NCI-H2107 treated with DMSO at 0.1 percent for 48 hours (cell line): ENCODE measurements at regions not wholly inside any gene's neighbourhood (a gene's known extent, or its start where the extent isn't known, plus 50 kb on each side); places are given as distances from the start of the nearest gene placed in this dataset.

Source experiments
- DNase-seq: peaks from one replicate; lab custom pipeline; 2025; ENCODE audit not compliant: unreplicated experiment; lab: John Stamatoyannopoulos, UW

DNA sequence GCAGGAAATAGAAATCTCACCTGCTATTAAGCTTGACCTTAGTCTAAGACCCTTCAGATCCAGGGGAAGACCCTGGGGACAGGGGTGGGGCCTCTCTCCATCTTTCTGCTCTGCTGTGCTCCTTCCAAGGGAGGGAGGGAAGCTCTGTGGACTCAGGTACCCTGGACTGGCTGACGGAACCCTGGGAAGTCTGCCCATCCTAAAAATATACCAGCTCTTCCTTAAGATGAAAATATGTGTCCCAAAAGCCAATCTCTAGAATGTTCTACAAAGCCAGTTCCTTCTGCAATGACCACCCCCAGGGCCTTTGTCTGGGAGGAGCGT lies 73.7 kb downstream of the RTL6 start:
- no peak for DNase-seq

DNA sequence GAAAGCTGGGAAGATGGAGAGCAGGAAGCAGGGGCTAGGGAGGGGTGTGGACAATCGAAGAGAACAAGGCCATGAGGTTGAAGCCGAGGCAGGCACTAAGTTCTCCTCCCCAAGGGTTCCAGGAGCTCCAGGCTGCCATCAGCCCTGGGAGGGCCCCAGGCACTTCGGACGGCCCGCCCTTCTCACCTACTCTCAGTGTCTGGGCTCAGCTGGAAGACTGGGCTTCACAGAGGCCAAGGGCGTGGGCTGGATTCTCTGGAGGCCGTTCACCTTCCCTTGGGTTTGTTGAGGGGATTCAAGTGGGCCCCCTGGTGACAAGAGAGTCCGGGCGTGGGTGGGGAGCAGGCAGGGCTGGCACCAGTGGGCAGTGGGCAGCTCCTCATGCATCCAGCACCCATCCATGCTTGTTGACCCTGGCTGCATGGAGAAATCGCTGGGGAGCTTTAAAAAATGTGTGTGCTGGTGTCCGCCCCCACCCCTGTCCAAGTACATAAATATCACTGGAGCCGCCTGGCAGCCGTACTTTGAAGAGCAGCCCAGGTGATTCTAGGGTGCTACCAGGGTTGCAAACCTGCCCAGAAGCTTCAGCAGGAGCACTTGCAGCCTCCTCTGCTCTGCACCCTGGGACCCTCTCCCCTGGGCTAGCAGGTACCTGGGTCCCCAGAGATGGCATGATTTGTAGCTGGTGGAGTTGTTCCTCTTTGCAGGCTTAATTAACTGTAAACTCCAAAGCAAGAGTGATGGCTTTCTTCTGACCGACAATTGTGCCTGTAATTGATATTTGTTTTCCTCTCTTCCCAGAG lies 74.3 kb downstream of the RTL6 start:
- DNase-seq = no peak

DNA sequence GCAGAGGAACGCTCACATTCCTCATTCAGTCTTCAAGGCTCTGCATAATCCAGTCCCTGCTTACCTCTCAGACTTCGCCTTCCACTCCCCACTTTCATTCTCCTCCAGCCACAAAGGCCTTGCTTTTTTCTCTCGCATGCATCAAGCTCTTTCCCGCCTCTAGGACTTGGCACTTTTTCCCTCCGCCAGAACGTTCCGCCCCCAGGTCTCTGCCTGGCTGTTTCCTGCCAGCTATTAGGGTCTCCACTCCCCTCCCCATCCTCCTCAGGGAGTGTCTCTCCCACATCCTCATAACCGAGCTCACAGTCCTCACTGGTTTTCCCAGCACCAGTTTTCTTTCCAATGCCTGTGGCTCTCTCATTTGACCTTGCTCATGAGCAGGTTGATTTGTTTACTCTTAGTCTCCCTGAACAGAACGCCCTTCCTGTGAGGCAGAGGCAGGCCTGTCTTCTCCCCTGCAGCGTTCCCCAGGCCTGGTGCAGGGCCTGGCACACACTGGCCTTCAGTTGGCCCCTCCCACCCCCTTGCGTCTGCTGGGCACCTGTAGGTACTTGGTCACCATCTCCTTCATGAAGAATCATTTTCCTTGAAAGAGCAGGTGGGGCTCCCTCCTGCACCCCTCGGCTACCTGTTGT lies 75.2 kb downstream of the RTL6 start:
- DNase-seq = no peak

DNA sequence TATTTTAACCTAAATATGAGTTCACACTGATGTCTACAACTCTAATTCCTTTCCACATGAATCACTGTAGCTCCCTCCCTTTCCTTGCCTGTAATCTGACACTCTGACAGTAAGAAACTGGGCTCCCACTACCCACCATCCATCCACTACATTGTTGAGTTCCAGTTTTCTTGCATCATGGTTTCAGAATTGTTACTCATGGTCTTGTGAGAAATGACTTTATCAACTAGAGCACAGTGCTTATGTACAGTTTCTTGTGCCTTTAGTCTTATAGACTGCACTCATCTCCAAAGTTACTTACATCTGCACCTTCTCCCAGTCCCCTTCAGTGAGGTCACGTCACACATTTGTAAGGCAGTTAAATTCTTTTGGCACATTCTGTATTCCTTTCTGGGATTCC lies 78.6 kb downstream of the RTL6 start:
- DNase-seq = no peak

DNA sequence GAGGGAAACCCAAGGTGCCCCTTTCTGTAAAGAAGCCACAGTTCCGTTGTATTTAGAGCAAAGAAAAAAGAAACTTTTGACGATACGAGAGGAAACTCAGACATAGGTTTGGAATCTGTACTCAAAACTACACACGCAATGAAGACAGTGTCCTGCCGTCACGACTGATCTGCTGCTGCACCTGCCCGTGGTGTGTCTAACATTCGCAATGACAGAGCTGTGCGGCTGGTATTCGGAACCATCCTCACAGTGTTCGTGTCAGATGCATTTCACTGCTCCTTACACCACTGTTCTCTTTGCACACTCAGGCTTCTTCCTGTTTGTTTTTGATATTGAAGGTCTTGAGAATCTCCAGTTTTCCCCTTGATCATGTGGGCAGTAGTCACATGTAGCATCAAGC lies 84.8 kb downstream of the RTL6 start:
- no peak for DNase-seq

DNA sequence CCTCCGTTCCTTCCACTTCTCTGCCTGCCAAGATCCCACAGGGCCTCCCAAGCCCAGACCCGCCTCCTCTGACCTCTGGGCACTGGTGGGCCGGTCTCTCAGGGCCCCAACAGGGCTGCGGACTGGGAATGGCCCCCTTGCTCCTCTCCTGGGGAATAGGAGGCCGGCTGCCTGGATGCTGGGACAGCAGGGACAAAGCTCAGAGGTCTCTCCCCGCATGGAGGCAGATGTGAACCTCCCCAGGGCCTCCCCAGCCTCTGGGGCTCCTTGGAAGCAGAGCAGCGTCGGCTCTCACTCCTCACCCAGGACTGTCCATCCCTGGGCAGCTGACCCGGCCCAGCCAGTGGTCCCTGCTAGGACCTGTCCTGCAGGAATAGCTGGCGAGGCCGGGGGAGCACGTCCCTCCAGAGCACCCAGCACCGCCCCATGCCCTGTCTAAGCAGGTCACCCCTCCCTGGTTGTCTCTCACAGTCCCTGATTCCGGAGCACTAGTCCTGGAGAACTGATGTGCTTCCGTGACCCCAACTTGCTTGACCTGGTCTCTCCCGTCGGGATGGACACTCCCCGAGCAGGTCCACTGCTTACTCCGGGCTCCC lies 85.8 kb downstream of the RTL6 start:
- no peak for DNase-seq

DNA sequence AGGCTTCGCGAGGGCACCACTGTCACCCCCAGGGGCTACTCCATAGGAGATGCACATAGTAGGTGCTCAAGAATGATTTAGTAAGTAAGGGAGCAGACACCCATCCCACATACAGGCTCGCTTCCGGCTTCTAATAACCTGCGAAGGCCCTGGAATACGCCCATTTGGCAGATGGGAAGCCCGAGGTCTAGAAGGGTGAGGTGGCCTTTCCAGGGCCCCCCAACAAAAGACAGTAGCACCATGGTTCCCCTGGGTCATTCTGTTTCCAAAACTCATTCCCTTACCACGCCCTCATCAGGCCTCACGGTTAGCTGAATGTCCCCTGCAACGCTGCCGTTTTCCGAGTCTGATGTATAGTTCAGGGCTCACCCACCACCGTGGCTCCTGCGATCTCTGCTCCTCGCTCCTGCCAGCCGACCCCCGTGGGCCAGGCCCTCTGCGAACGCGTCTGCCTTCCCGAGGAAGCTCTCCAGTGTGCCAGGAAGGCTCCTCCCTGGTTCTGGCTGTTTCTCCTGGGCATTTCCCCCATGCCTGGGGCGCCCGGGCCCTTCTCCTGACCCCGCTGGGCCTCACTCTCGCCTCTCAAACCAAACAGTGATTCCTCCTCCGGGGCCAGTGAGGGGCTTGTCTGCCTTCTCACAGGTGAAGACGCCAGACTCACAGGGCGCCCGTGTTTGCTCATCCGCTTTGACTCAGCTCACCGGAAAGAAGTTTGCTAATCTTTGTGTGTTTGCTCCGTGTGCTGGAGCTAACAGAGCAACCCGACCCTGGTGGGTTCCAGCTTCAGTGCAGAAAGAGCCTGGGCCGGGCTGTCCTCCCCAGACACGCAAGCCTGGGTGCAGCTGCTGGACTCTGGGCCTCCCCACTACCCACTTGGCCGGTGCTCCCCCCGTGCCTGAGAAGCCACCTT lies 86.6 kb downstream of the RTL6 start:
- no peak for DNase-seq

DNA sequence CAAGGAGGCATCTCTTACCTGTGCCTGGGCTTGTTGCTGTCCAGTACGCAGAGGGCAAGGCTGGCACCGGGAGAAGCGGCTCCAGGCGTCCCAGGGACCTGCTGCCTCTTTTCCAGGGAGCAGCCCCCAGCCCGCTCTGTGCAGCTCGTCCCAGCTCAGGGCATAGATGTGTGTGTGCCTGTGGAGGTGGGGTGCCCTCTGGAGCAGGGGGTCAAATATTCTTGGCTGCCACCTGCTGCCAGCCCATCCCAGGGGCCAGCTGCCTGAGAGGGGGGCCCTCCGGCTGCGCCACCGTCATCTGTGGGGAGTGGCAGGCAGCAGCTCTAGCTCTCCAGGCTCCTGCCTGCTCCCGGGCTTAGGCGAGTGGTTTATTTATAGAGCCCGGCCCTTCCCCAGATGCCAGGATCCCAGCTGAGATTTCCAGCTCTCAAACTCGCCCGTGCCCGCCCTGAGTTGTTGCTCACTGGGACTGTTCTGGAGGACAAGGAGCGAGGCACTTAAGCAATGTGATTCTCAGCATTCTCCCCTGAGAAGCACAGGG lies 87.5 kb downstream of the RTL6 start:
- DNase-seq = peak; percentile 25

DNA sequence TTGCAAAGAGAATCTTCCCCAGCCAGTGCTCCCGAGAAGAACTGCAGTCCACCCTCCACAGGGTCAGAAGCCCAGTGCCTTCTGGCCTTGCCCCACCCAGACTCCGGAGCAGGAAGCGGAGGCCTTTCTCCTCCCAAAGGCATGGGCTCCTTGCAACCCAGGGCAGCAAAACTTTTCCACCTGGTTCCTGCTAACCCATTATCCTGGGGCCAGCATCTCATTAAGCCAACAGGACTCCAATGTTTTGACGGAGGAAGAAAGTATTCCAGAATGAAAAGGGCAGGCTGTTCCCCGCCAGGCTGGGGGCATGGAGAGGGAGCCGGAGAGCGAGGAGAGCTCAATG lies 88.1 kb downstream of the RTL6 start:
- DNase-seq = no peak

DNA sequence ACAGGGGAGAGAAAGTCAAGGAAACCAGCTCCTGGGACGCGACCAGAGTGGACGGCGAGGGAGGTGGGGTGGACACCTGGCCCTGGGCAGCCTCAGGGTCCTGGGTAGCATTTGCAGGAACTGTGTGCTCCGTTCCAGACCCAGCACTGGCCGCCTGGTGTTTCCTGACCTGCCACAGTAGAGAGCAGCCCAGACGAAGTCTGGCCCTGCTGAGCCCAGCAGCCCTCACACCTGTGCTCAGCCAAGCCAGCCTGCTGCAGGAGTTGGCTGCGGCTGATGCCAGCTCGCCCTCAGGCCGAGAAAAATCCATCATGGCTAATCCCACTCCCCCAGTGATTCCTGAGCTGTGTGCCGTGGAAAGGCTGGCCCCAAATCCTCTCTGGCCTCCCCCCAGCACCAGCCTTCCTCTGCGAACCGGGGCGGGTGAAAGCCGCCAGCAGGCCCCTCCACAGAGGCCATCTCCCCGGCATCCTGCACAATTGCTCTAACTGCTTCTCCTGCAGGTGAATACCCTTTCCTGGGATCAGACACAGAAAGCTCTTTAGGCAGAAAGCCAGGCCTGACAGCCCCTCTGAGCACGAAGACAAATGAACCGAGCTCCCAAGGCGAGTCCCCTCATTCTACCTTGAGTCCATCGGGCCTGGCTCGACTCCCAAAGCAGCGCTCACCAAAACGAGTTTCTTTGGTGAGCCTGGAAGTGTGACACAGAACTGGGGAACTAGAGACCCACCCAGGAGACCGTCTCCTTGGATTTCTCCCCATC lies 88.6 kb downstream of the RTL6 start:
- DNase-seq = no peak

DNA sequence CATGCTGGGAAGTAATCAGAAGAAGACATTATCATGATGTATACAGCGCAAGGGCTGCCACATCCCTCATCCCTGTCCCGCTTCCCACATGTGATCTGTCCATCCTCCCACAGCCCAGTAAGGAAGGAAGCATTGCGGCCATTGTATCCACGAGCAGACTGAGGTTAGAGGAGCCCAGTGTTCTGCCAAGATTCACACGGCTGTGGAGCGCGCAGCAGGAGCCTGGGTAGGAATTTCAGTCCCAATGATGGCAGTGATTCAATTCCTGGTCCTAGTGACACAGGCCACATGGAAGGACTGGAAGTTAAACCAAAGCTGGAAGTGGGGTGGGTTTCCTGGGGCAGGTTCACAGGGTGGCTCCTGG lies 89.2 kb downstream of the RTL6 start:
- DNase-seq = no peak

DNA sequence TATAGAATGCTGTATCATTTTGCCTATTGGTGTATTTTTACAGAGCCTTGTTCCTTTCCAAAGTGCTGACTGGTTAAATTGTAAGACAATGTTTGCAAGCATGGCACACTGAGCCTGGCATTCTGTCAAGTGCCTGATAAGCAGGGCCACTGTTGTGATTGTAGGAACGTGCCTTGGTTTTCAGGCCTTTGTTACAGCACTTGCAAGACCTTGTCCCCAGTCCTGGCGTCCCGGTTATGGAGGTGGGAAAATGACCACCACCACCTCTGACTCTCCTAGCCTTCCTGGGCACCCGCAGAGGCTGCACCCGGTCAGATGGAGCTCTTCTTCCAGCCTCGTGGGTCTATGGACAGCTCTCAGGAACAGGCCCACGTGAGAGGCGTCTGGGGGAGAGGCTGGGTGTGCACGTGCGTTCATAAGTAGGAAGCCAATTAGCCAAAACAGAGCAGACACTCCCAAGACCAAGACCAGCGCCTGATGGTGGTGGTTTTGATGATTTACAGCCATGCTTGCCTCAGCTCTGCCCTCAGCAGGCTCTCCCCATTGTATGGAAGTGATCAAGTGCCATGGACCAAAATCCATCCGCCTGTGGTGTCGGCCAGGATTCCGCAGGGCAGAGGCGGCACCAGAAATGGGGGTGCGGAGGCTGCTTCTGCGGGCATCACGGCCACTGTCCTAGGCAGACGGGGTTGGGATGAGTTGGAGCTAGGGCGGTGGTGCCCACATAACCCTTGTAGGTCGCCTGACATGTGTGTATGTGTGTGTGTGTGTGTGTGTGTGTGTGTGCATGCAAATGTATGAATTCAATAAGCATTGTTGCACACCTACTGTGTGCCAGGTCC lies 89.8 kb downstream of the RTL6 start:
- no peak for DNase-seq

DNA sequence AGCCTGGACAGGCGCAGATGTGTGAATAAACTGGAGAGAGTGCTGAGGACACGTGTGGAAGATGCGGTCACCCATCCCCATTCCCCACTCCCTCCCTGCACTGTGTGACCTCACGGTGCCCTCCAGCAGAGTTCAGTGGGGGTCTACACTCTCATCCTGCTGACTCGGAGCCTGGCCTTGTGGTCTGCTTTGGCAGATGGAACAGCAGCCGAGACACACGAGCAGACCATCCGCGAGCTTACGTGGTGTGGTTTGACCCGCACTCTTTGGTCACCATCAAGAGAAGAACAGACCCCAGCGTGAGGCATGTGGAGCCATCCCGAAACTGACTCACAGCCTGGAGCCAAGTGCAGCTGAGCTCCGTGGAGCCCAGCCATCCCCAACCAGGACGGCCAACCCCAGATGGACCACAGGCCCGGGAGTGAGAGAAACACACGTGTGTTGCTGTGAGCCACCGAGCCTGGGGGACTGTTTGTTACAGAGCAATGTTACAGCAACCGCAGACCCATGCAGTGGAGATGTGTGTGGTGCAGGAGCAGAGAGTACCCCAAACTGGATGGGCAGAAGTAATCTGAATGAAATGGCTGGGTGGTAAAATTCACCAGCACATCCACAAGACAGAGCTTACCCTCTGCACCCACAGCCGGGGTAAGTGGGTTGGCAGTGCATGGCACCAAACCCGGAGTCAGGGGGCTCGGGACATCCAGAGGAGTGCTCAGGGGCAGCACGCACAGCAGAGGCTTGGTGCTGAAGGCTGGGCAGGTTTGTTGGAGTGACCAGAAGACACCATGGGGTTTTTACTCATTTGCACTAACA lies 90.7 kb downstream of the RTL6 start:
- no peak for DNase-seq

DNA sequence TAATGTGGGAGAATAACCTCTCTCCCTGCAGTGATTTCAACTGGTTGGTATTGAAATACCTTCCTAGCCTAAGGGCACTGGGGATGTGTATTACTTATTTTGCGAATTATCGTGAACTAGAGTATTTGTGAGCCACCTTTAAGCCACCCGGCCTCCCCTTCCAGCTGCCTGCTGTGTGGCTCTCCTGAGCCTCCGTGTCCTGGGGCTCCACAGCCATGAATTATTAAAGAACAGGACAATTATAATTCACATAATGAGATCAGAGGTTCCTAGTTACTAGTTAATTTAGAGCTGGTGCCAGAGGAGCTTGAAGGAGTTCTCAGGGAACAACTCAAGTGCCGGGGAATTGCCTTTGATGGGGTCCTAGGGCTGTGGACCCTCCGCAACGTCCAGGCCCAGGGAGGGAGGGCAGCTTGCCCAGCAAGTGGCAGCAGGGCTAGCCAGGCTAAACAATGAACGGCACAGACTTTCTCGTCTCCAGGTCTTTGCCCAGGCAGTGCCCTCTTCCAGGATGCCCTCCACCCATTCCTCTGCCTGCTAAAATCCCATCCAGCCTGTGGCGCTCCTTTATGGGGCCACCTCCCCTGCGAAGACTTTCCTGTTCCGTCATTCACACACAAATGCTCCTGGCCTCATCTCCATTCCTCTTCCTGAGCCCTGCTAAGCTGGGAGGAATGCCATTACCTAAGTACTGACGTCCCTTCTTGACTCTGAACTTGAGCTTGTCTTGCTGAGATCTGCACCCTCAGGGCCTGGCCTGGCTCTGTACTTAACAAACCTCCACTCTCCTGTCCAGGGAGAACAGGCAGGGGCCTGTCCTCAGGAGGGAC lies 91.5 kb downstream of the RTL6 start:
- no peak for DNase-seq

DNA sequence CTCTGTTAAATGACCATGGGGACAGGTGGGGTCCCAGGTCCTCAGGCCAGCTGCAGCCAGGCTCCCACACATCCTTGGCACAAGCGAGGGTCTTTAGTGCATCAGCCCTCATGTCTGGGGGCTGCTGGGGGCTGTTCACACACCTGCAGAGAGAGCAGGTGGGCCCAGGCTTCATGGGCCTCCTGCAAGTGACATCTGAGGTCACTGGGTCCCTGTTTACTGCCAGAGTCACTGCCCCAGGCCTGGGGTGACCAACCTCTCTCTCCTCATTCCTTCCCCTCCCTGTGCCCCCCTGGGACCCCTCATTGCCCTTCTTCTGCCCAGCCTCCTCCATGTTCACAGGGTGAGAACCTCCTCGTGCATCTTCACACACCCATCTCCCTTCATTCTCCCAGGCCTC lies 92.4 kb downstream of the RTL6 start:
- DNase-seq = no peak

DNA sequence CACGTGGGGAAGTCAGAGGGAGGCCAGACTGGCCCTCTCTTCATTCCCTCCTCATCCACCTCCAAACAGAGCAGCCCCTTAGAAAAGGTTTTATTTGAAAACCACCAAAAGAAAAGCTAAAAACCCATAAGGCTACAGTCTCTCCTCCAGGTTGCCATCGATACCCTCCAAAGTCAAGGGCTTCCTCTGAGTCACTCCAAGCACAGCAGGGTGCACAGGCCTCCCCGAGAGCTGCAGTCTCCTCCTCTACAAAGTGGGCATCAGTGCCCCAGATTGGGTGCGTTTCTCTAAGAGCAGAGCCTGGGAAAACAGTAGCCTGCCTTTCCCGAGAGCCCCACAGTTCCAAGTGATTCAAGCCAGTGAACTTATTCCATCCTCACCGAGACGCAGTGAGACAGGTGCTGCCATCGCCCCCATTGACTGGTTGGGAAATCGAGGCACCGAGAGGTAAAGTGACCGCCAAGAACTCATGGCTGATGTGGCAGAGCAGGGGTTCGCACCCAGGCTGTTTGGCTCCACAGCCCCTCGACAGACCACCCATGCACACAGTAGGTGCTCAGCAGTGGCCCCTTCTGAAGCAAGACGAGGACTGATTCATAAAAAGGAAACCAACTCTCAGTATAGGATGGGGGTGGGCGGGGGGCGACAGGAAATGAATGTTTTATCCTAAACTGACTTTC lies 91.7 kb upstream of the SHISAL1 start:
- no peak for DNase-seq

DNA sequence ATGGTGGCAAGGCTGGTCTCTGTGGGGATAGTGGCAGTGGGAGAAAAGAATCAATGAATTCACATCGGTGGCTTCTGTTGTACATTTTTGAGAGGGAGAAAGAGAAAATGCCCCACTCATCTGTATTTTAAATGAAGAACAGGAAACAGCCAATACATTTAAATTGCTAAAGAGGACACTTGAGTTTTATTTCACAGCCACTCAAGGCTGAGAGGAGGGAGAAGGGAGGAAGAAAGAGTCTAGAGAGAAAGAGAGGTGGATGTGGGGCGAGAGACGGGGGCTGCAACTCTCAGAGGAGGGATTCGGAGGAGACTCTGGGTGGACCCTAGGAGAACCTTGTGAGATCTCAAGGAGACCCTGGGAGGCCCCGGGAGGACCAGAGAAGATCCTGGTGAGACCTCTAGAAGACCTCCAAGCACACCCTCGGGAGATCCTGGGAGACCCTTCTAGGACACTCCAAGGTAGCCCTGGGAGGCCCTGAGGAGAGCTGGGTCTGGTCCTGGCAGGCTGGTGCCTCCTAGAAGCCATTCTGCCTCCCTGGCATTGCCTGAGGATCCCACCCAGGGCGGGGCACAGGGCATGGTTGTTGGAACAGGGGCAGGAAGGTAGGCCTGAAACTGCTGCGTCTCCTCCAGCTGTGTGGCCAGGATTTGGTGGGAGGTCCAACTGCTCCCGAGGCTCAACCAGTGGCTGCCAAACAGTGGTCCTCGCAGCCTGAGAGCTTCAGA lies 91.0 kb upstream of the SHISAL1 start:
- DNase-seq = no peak
